ENCODE measurements at regions not wholly inside any gene's neighbourhood (a gene's known extent, or its start where the extent isn't known, plus 50 kb on each side); places are given as distances from the start of the nearest gene placed in this dataset.

DNA sequence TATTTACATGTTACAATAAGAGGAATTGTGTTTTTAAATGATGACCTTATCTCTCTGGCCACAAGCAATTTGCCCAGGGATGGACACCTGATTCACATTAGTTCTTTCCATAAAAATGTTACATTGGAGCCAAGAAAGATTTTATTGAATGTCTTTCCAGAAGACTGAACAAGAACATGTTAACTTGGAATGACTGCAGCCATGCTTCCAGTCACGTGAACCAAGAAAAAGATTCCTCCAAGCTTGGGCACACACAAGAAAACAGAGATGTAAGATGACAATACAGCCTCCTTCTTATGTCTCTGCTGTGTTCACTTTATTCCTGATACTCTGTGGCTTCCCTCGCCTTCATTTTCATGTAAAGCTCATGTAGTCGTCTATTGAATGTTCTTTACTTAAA is 737.6 kb downstream of the TRIML1 start:
- no peaks in the 10 kb centered on the region for H3K9me3 ChIP-seq
- no peaks in the 10 kb centered on the region for H3K4me1 ChIP-seq
- TF ChIP-seq POLR2A (IDR thresholded peaks at IDR 0.05) (no peak), POLR2AphosphoS5 (IDR thresholded peaks at IDR 0.05) (no peak)
- TF ChIP-seq, protein P1, sequence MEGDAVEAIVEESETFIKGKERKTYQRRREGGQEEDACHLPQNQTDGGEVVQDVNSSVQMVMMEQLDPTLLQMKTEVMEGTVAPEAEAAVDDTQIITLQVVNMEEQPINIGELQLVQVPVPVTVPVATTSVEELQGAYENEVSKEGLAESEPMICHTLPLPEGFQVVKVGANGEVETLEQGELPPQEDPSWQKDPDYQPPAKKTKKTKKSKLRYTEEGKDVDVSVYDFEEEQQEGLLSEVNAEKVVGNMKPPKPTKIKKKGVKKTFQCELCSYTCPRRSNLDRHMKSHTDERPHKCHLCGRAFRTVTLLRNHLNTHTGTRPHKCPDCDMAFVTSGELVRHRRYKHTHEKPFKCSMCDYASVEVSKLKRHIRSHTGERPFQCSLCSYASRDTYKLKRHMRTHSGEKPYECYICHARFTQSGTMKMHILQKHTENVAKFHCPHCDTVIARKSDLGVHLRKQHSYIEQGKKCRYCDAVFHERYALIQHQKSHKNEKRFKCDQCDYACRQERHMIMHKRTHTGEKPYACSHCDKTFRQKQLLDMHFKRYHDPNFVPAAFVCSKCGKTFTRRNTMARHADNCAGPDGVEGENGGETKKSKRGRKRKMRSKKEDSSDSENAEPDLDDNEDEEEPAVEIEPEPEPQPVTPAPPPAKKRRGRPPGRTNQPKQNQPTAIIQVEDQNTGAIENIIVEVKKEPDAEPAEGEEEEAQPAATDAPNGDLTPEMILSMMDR (IDR thresholded peaks at IDR 0.05): no peak
- H3K27me3 ChIP-seq: no peaks in the 10 kb centered on the region
- DNase-seq (ENCODE audit: low spot score in 2 of 2): no peak
- H3K36me3 ChIP-seq: no peaks in the 10 kb centered on the region
- intact Hi-C loops (cut with DNase I; ENCODE audit: low total_unique reads): no loop called here
- no peak overlapping the region for H3K27ac ChIP-seq
- no peak overlapping the region for H3K4me3 ChIP-seq

DNA sequence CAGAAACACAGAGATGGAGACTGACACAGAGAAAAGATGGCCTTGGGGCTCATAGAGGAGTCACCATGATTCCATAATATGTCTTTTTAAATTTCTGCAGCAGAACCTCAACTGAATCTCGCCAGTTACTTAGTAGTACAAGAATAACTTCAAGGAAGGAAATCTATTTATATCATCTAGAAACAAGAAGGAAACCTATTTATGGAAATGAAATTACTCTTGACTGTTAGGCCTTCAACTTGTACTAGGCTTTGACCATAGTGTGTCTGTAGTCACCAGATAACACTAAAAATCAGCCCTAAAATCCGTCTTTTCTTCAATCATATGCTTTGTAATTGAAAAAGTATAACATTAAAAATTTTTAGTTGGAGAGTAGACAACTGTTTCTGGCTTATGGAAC is 740.4 kb downstream of the TRIML1 start:
- no peak for DNase-seq (ENCODE audit: low spot score in 2 of 2)
- TF ChIP-seq POLR2A (IDR thresholded peaks at IDR 0.05) (no peak), POLR2AphosphoS5 (IDR thresholded peaks at IDR 0.05) (no peak)
- TF ChIP-seq, protein P1 (IDR thresholded peaks at IDR 0.05): no peak
- Histone ChIP-seq H3K9me3 (no peaks in the 10 kb centered on the region), H3K4me1 (no peaks in the 10 kb centered on the region), H3K4me3 (no peak overlapping the region), H3K36me3 (no peaks in the 10 kb centered on the region), H3K27me3 (no peaks in the 10 kb centered on the region), H3K27ac (no peak overlapping the region)
- intact Hi-C loops (cut with DNase I; ENCODE audit: low total_unique reads): loop anchor here (2.0 kb wide), 1 partner anchor 47 kb away; no protein-coding TSS in a partner anchor

DNA sequence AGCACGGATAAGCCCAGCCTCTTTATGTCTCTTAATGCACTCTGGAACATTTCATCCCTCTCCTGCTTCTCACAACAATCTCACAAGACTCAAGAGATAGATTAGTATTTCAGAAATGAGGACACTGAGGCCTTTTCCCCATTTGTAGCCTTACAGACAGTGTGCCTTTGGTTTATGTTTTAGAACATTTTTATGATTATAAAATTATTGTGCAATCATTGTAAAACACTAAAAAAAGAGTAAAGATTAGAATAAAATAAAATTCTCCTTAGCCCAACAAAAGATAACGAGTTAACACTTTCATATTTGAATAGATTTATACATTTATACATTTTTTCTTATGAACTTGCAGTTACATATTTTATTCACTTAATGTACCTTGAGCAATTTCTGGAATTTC is 748.7 kb downstream of the TRIML1 start:
- H3K4me1 ChIP-seq: no peaks in the 10 kb centered on the region
- no peaks in the 10 kb centered on the region for H3K36me3 ChIP-seq
- H3K4me3 ChIP-seq: no peak overlapping the region
- H3K9me3 ChIP-seq: no peaks in the 10 kb centered on the region
- H3K27me3 ChIP-seq: no peaks in the 10 kb centered on the region
- intact Hi-C loops (cut with DNase I; ENCODE audit: low total_unique reads): no loop called here
- no peak for DNase-seq (ENCODE audit: low spot score in 2 of 2)
- no peak for TF ChIP-seq POLR2A (IDR thresholded peaks at IDR 0.05)
- TF ChIP-seq POLR2AphosphoS5 (IDR thresholded peaks at IDR 0.05): no peak
- TF ChIP-seq, protein P1 (IDR thresholded peaks at IDR 0.05): no peak
- H3K27ac ChIP-seq: no peak overlapping the region

DNA sequence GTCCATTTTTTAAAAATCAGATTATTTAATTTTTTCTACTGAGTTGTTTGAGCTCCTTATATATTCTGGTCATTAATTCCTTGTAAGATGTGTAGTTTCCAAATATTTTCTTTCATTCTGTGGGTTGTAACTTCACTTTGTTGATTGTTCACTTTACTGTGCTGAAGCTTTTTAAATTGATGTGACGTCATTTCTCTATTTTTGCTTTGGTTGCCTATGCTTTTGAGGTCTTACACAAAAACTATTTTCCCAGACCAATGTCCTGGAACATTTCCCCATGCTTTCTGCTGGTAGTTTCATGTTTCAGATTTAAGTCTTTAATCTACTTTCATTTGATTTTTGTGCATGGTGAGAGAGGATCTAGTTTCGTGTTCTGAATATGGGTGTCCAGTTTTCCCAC is 753.6 kb downstream of the TRIML1 start:
- DNase-seq (ENCODE audit: low spot score in 2 of 2): no peak
- TF ChIP-seq POLR2AphosphoS5 (IDR thresholded peaks at IDR 0.05) (no peak), POLR2A (IDR thresholded peaks at IDR 0.05) (no peak)
- TF ChIP-seq, protein P1 (IDR thresholded peaks at IDR 0.05): no peak
- intact Hi-C loops (cut with DNase I; ENCODE audit: low total_unique reads): no loop called here

DNA sequence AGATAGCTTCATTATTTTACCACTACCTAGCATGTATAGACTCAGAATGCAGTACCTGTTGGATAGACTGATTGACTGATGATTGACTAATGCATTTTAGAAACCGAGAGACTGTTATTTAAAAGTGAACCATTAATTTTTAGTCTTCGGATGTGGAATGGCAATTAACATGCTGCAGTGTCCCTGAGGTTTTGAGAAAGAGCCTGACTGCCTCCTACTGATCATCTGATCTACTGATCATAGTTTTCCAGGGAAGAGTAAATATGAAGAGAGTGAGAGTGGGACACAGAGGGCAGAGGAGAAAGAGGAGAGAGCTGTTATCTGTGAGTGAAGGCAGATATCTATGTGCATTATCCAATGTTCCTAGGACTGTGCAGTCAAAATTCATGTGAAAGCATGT is 764.7 kb downstream of the TRIML1 start:
- Histone ChIP-seq H3K36me3 (no peaks in the 10 kb centered on the region), H3K27ac (no peak overlapping the region), H3K4me3 (no peak overlapping the region), H3K27me3 (no peaks in the 10 kb centered on the region), H3K4me1 (no peaks in the 10 kb centered on the region), H3K9me3 (no peaks in the 10 kb centered on the region)
- intact Hi-C loops (cut with DNase I; ENCODE audit: low total_unique reads): no loop called here
- TF ChIP-seq POLR2A (IDR thresholded peaks at IDR 0.05) (no peak), POLR2AphosphoS5 (IDR thresholded peaks at IDR 0.05) (no peak)
- TF ChIP-seq, protein P1 (IDR thresholded peaks at IDR 0.05): no peak
- DNase-seq (ENCODE audit: low spot score in 2 of 2): no peak

More for the DNA sequence above, 753.6 kb downstream of the TRIML1 start:
- no peaks in the 10 kb centered on the region for H3K36me3 ChIP-seq
- no peak overlapping the region for H3K4me3 ChIP-seq
- no peak overlapping the region for H3K27ac ChIP-seq
- no peaks in the 10 kb centered on the region for H3K27me3 ChIP-seq
- H3K4me1 ChIP-seq: no peaks in the 10 kb centered on the region
- no peaks in the 10 kb centered on the region for H3K9me3 ChIP-seq
